ENCODE measurements at regions not wholly inside any gene's neighbourhood (a gene's known extent, or its start where the extent isn't known, plus 50 kb on each side); places are given as distances from the start of the nearest gene placed in this dataset.

GRCh38 chr17:79466562-79467350 is 144.1 kb downstream of the RBFOX3 start:
- Histone ChIP-seq H3K79me2 (ENCODE audit: insufficient read depth, low read length) (no peaks in the 10 kb centered on the region), H3K9me3 (ENCODE audit: low read length) (no peaks in the 10 kb centered on the region), H4K20me1 (ENCODE audit: insufficient read depth, low read length) (no peaks in the 10 kb centered on the region), H3K27me3 (ENCODE audit: control insufficient read depth in 1 of 2, insufficient read depth in 2 of 2, low read length in 2 of 2) (peaks cover 8 to 62% of the 10 kb centered on the region in 2 experiments), H3K4me2 (ENCODE audit: low read depth, low read length) (no peak overlapping the region), H3K27ac (ENCODE audit: extremely low read length, insufficient read depth, low read length) (no peak overlapping the region), H3K4me1 (ENCODE audit: insufficient read depth, low read length) (no peaks in the 10 kb centered on the region), H3K36me3 (replicated peaks in 1 of 2; ENCODE audit: control insufficient read depth in 1 of 2, insufficient read depth in 2 of 2, low read length in 2 of 2) (no peaks in the 10 kb centered on the region), H2AFZ (ENCODE audit: low read length) (no peak overlapping the region), H3K4me3 (replicated peaks in 1 of 3; ENCODE audit: insufficient read depth in 1 of 3, low read depth in 2 of 3, low read length in 3 of 3) (no peak overlapping the region), H3K9ac (ENCODE audit: insufficient read depth, low read depth, low read length) (no peak overlapping the region)
- ChIA-PET POLR2A (no interaction called here), CTCF (ENCODE audit: low intra/inter-chr PET ratio, low total read pairs) (no interaction called here)
- in situ Hi-C loops (cut with HindIII; ENCODE audit: extremely low pct_ligation_motif_present, low pct_unique_long_range_greater_than_20kb) (no loop called here), intact Hi-C loops (cut with micrococcal nuclease; ENCODE audit: unreplicated experiment) (no loop called here)
- WGBS (ENCODE audit: low lambda C conversion rate) = 5% methylated on average over 16 of the region's 16 CpGs
- no peak for ATAC-seq
- no peak for DNase-seq (ENCODE audit: low spot score)
- TF ChIP-seq ZNF704 (CRISPR knock-in tag; IDR thresholded peaks at IDR 0.05; ENCODE audit: borderline replicate concordance) (no peak), MNT (IDR thresholded peaks at IDR 0.05) (0 out of 2 replicates have a peak, but pooled peaks have one; percentile 29)
- FAIRE-seq = no peak
- no TSS peak for BruUV-seq (replicated peaks)

- ATAC-seq (no peak; the same call in 2 of the 3 replicates), DNase-seq (ENCODE audit: low spot score) (no peak), FAIRE-seq (no peak)
- Histone ChIP-seq H3K36me3 (replicated peaks in 1 of 2; ENCODE audit: control insufficient read depth in 1 of 2, insufficient read depth in 2 of 2, low read length in 2 of 2) (no peaks in the 10 kb centered on the region), H4K20me1 (ENCODE audit: insufficient read depth, low read length) (no peaks in the 10 kb centered on the region), H3K4me3 (replicated peaks in 1 of 3; ENCODE audit: insufficient read depth in 1 of 3, low read depth in 2 of 3, low read length in 3 of 3) (no peak overlapping the region), H3K4me2 (ENCODE audit: low read depth, low read length) (no peak overlapping the region), H2AFZ (ENCODE audit: low read length) (no peak overlapping the region), H3K27ac (ENCODE audit: extremely low read length, insufficient read depth, low read length) (no peak overlapping the region), H3K27me3 (ENCODE audit: control insufficient read depth in 1 of 2, insufficient read depth in 2 of 2, low read length in 2 of 2) (peaks cover 8 to 56% of the 10 kb centered on the region in 2 experiments; a peak in 4 of 5 replicates), H3K79me2 (ENCODE audit: insufficient read depth, low read length) (no peaks in the 10 kb centered on the region), H3K4me1 (ENCODE audit: insufficient read depth, low read length) (no peaks in the 10 kb centered on the region), H3K9me3 (ENCODE audit: low read length) (no peaks in the 10 kb centered on the region), H3K9ac (ENCODE audit: insufficient read depth, low read depth, low read length) (no peak overlapping the region)
- TF ChIP-seq TP53 (CRISPR knock-in tag; conservative IDR thresholded peaks at IDR 0.05) = no peak
- TF ChIP-seq NFE2 (CRISPR knock-in tag; IDR thresholded peaks at IDR 0.05) = no peak
- TF ChIP-seq CREB3 (CRISPR knock-in tag; IDR thresholded peaks at IDR 0.05) = no peak
- TF ChIP-seq FOXM1 (CRISPR knock-in tag; IDR thresholded peaks at IDR 0.05) = no peak
- POLR2A ChIA-PET = no interaction called here
- 9% methylated on average over 13 of the region's 14 CpGs for WGBS (ENCODE audit: low lambda C conversion rate)
- intact Hi-C loops (cut with micrococcal nuclease; ENCODE audit: unreplicated experiment) = no loop called here
- in situ Hi-C loops (cut with HindIII; ENCODE audit: extremely low pct_ligation_motif_present, low pct_unique_long_range_greater_than_20kb) = no loop called here
- no TSS peak for BruUV-seq (replicated peaks)
- CTCF ChIA-PET (ENCODE audit: low intra/inter-chr PET ratio, low total read pairs) = no interaction called here
Observed at GRCh38 chr17:79465681-79466025, 145.2 kb downstream of the RBFOX3 start.

Data from HepG2 (cell line).